PFSK-1 (cell line): ENCODE measurements at regions not wholly inside any gene's neighbourhood (a gene's known extent, or its start where the extent isn't known, plus 50 kb on each side); places are given as distances from the start of the nearest gene placed in this dataset.

ENCODE experiments used
- FOXP2 ChIP-seq: optimal IDR thresholded peaks from 2 replicates; pipeline ENCODE3; 2011; ENCODE audit warnings: borderline replicate concordance, control low read depth, inconsistent platforms; ENCODE audit not compliant: insufficient read depth; ENCODE audit errors: extremely low read length, extremely low read depth
- POLR2AphosphoS5 ChIP-seq: IDR thresholded peaks from 2 replicates; pipeline ENCODE4 v1.6.1; 2012; ENCODE audit warnings: low read depth, mild to moderate bottlenecking, control low read depth, low read length, moderate library complexity
- REST ChIP-seq, 2 experiments: IDR thresholded peaks; 2 replicates each; pipeline versions ENCODE4 v1.6.1 to v1.8.0; 2011 to 2012; ENCODE audit warnings: low read depth in 2 of 2, low read length in 2 of 2, control low read depth in 1 of 2, inconsistent platforms in 1 of 2, mild to moderate bottlenecking in 1 of 2, moderate library complexity in 1 of 2; ENCODE audit not compliant: insufficient read depth in 1 of 2
- SIN3A ChIP-seq: IDR thresholded peaks from 2 replicates; pipeline ENCODE4 v1.6.1; 2012; ENCODE audit warnings: mild to moderate bottlenecking, low read length, moderate library complexity, borderline replicate concordance; ENCODE audit not compliant: insufficient read depth
- TAF1 ChIP-seq: IDR thresholded peaks from 2 replicates; pipeline ENCODE4 v1.6.1; 2012; ENCODE audit warnings: low read length, control low read depth, borderline replicate concordance; ENCODE audit not compliant: insufficient read depth

GRCh38 chr5:133757396-133757945, 145.1 kb upstream of the FSTL4 start:
- TF ChIP-seq REST (IDR thresholded peaks at IDR 0.05; ENCODE audit: insufficient read depth in 1 of 2, low read depth in 2 of 2, low read length in 2 of 2): no peak
- TF ChIP-seq POLR2AphosphoS5: no peak
- TF ChIP-seq SIN3A: no peak
- no peak for TF ChIP-seq FOXP2
- TF ChIP-seq TAF1: no peak
